Esophagus muscularis mucosa (tissue), 4 donors: ENCODE measurements at regions not wholly inside any gene's neighbourhood (a gene's known extent, or its start where the extent isn't known, plus 50 kb on each side); places are given as distances from the start of the nearest gene placed in this dataset.

Source experiments
- DNase-seq: peaks from one replicate; pipeline ENCODE4 v3.0.0-alpha.2; 2017; ENCODE audit errors: extremely low spot score
- H3K27ac ChIP-seq, 4 donors: fragments of 200-600 bp; sonication (generic); replicated peaks in 1 of 4; 1 replicate in 3 of 4; 2 replicates in 1 of 4; pipeline ENCODE4 v1.5.1; 2016 to 2019; ENCODE audit warnings: mild to moderate bottlenecking in 1 of 4
- H3K27me3 ChIP-seq, 4 donors: fragments of 200-600 bp; sonication (generic); one replicate each; pipeline versions ENCODE4 v1.5.1 to v1.6.0; 2016 to 2019
- H3K36me3 ChIP-seq, 4 donors: fragments of 200-600 bp; sonication (generic); one replicate each; pipeline ENCODE4 v1.5.1; 2016 to 2019
- H3K4me1 ChIP-seq, 4 donors: fragments of 200-600 bp; sonication (generic); one replicate each; pipeline ENCODE4 v1.5.1; 2016 to 2019
- H3K4me3 ChIP-seq, 4 donors: fragments of 200-600 bp; sonication (generic); 1 replicate in 2 of 4; 2 replicates in 2 of 4; pipeline ENCODE4 v1.5.1; 2016 to 2019; ENCODE audit warnings: mild to moderate bottlenecking in 4 of 4, moderate library complexity in 1 of 4
- H3K9me3 ChIP-seq, 4 donors: fragments of 200-600 bp; sonication (generic); 1 replicate in 3 of 4; 2 replicates in 1 of 4; pipeline ENCODE4 v1.5.1; 2016 to 2019
- EP300 ChIP-seq: sonication (generic); formaldehyde crosslinking; IDR thresholded peaks from one replicate; pipeline ENCODE4 v1.6.1; 2017; ENCODE audit warnings: antibody characterized with exemption
- POLR2A ChIP-seq: fragments of 450-650 bp; IDR thresholded peaks from one replicate; pipeline ENCODE4 v1.6.1; 2017; ENCODE audit warnings: antibody characterized with exemption, moderate library complexity, mild to moderate bottlenecking, low read depth
- POLR2AphosphoS5 ChIP-seq, 2 donors: sonication (generic); formaldehyde crosslinking; IDR thresholded peaks; one replicate each; pipeline ENCODE4 v1.6.1; 2017; ENCODE audit warnings: antibody characterized with exemption in 2 of 2
- WGBS: methylation state at CpG from one replicate; pipeline ENCODE4 v1.1.5; 2018; 5-methylcytosine and 5-hydroxymethylcytosine counted together
- intact Hi-C: fragments of 100-400 bp; cut with DNase I; formaldehyde crosslinking; loops from one replicate; pipeline ENCODE4 v1.15.1; 2023
- TF ChIP-seq, protein P1 (sequence below), 3 experiments: fragments of 200-600 bp in 2 of 3; fragments of 450-650 bp in 1 of 3; sonication (generic) in 2 of 3; IDR thresholded peaks; one replicate each; pipeline ENCODE4 v1.5.1; 2017 to 2019; ENCODE audit warnings: antibody characterized with exemption in 3 of 3, mild to moderate bottlenecking in 2 of 3, moderate library complexity in 1 of 3

DNA sequence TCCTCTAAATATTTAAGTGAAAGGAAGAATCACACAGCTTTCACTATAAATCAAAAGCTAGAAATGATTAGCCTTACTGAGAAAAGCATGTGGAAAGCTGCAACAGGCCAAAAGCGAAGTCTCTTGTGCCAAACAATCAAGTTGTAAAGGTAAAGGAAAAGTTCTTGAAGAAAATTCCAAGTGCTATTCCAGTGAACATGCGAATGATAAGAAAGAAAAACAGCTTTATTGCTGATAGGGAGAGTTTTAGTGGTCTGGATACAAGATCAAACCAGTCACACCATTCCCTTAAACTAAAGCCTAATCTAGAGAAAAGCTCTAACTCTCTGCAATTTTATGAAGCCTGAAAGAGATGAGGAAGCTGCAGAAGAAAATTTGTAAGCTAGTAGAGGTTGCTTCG lies 190.9 kb downstream of the BTG1 start:
- Histone ChIP-seq H3K9me3 (no peaks in the 10 kb centered on the region), H3K36me3 (no peaks in the 10 kb centered on the region), H3K4me1 (no peaks in the 10 kb centered on the region), H3K4me3 (no peak overlapping the region), H3K27ac (no peak overlapping the region), H3K27me3 (no peaks in the 10 kb centered on the region)
- WGBS, result 89% methylated on average over 3 of the region's 3 CpGs
- intact Hi-C loops, result no loop called here
- no peak for DNase-seq
- no peak for TF ChIP-seq EP300
- TF ChIP-seq, protein P1, sequence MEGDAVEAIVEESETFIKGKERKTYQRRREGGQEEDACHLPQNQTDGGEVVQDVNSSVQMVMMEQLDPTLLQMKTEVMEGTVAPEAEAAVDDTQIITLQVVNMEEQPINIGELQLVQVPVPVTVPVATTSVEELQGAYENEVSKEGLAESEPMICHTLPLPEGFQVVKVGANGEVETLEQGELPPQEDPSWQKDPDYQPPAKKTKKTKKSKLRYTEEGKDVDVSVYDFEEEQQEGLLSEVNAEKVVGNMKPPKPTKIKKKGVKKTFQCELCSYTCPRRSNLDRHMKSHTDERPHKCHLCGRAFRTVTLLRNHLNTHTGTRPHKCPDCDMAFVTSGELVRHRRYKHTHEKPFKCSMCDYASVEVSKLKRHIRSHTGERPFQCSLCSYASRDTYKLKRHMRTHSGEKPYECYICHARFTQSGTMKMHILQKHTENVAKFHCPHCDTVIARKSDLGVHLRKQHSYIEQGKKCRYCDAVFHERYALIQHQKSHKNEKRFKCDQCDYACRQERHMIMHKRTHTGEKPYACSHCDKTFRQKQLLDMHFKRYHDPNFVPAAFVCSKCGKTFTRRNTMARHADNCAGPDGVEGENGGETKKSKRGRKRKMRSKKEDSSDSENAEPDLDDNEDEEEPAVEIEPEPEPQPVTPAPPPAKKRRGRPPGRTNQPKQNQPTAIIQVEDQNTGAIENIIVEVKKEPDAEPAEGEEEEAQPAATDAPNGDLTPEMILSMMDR (IDR thresholded peaks at IDR 0.05), result no peak
- no peak for TF ChIP-seq POLR2A
- no peak for TF ChIP-seq POLR2AphosphoS5 (IDR thresholded peaks at IDR 0.05)

DNA sequence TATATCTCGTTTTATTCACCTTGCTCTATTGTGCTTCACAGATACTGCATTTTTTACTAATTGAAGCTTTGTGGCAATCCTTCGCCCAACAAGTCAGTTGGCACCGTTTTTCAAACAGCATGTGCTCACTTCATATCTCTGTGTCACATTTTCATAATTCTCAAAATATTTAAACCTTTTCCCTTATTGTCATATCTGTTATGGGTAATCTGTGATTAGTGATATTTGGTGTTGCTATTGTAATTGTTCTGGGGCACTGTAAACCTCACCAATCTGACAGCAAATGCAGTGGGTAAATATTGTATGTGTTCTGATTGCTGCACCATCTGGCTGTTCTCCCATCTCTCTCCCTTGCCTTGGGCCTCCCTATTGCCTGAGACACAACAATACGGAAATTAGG lies 191.3 kb downstream of the BTG1 start:
- no peaks in the 10 kb centered on the region for H3K4me1 ChIP-seq
- H3K9me3 ChIP-seq, result no peaks in the 10 kb centered on the region
- H3K27me3 ChIP-seq, result no peaks in the 10 kb centered on the region
- no peak overlapping the region for H3K27ac ChIP-seq
- 64% methylated on average over 4 of the region's 4 CpGs for WGBS
- intact Hi-C loops, result no loop called here
- no peak overlapping the region for H3K4me3 ChIP-seq
- TF ChIP-seq EP300 (no peak), POLR2A (no peak), POLR2AphosphoS5 (IDR thresholded peaks at IDR 0.05) (no peak)
- TF ChIP-seq, protein P1 (IDR thresholded peaks at IDR 0.05), result no peak
- H3K36me3 ChIP-seq, result no peaks in the 10 kb centered on the region
- no peak for DNase-seq

DNA sequence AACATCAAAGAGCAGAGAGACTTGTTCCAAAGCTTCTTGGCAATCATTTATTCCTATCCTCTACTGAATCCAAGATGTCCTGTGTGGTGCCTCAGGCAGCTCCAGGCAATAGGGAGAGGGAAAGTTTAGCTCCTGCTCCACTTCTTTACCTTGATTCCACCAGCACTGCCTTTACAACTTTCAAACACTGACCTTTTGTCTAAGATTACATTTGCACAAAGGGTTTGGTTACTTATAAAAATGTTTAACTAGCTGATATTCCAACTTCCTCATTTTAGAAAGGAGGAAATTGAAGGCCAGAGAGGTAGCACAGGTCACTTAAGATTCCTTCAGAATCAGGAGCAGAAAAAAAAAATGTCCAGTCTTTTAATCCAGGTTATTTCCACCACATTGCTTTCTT lies 192.7 kb downstream of the BTG1 start:
- Histone ChIP-seq H3K4me3 (no peak overlapping the region), H3K27me3 (no peaks in the 10 kb centered on the region), H3K4me1 (no peaks in the 10 kb centered on the region), H3K36me3 (no peaks in the 10 kb centered on the region), H3K27ac (no peak overlapping the region), H3K9me3 (no peaks in the 10 kb centered on the region)
- no peak for DNase-seq
- intact Hi-C loops, result no loop called here
- TF ChIP-seq, protein P1 (IDR thresholded peaks at IDR 0.05), result no peak
- no peak for TF ChIP-seq POLR2A
- no peak for TF ChIP-seq EP300
- no peak for TF ChIP-seq POLR2AphosphoS5 (IDR thresholded peaks at IDR 0.05)

DNA sequence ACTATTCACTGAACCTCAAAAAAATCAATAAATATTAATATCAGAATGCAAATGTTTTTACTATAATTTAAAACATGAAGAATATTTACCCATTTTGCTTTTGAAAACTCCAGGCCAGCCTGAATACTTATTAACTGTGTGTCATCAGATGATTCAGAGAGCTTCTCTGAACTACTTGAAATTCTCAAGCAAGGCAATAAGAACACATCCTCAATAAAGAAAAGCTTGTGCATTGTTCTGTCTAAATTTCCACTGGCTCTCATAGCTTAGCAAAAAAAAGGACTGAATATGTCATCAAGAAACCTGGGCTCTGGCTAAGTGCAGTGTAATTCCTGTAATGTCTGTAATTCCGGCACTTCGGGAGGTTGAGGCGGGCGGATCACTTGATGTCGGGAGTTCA lies 194.1 kb downstream of the BTG1 start:
- no peak for DNase-seq
- H3K4me3 ChIP-seq, result no peak overlapping the region
- no peak overlapping the region for H3K27ac ChIP-seq
- no peaks in the 10 kb centered on the region for H3K27me3 ChIP-seq
- 97% methylated on average over 5 of the region's 5 CpGs for WGBS
- TF ChIP-seq EP300, result no peak
- TF ChIP-seq, protein P1 (IDR thresholded peaks at IDR 0.05), result no peak
- no peak for TF ChIP-seq POLR2A
- no peak for TF ChIP-seq POLR2AphosphoS5 (IDR thresholded peaks at IDR 0.05)
- H3K4me1 ChIP-seq, result no peaks in the 10 kb centered on the region
- no peaks in the 10 kb centered on the region for H3K9me3 ChIP-seq
- no peaks in the 10 kb centered on the region for H3K36me3 ChIP-seq
- intact Hi-C loops, result no loop called here

DNA sequence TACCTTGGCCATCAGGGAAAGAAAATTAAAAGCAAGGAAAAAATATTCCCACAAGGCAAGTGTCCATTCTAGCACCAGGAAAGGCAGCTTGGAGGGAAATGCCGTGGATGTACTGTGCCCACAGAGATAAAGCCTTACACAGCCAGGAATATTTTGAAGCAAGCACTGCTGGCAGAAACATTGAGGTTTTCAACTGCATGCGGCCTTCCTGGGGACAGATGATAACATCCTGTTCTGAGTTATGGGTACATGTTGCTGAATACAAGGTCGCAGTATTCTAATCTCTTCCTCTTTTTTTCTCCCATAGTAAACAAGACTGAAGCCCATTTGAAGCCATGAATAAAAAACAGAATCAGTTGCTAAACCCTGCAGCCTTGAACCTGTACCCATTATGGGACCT lies 197.1 kb downstream of the BTG1 start:
- Histone ChIP-seq H3K27ac (no peak overlapping the region), H3K9me3 (no peaks in the 10 kb centered on the region), H3K4me1 (no peaks in the 10 kb centered on the region), H3K4me3 (no peak overlapping the region), H3K27me3 (no peaks in the 10 kb centered on the region), H3K36me3 (no peaks in the 10 kb centered on the region)
- TF ChIP-seq POLR2A (no peak), POLR2AphosphoS5 (IDR thresholded peaks at IDR 0.05) (peak in 1 of 2 donors; percentile 34)
- intact Hi-C loops, result no loop called here
- no peak for DNase-seq
- WGBS, result 86% methylated on average over 3 of the region's 3 CpGs
